ENCODE measurements at regions not wholly inside any gene's neighbourhood (a gene's known extent, or its start where the extent isn't known, plus 50 kb on each side); places are given as distances from the start of the nearest gene placed in this dataset.

DNA sequence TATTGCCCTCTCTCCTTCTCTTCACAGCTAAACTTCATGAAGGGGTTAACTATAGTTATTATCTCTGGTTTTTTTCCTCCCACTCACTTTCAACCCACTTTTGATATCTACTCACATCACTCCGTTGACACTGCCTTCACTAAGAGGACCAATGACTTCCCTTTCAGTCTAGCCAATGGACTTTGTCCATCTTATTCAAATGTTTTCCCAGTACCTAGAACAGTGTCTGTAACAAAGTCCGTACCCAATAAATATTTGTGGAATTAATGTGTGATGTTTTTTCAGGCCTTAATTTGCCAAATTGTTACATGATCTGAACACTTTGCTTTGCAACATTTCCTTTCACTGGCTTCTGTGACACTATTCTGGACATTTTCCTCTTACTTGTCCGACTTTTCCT lies 106.0 kb upstream of the AR start:
- TF ChIP-seq, protein P1, sequence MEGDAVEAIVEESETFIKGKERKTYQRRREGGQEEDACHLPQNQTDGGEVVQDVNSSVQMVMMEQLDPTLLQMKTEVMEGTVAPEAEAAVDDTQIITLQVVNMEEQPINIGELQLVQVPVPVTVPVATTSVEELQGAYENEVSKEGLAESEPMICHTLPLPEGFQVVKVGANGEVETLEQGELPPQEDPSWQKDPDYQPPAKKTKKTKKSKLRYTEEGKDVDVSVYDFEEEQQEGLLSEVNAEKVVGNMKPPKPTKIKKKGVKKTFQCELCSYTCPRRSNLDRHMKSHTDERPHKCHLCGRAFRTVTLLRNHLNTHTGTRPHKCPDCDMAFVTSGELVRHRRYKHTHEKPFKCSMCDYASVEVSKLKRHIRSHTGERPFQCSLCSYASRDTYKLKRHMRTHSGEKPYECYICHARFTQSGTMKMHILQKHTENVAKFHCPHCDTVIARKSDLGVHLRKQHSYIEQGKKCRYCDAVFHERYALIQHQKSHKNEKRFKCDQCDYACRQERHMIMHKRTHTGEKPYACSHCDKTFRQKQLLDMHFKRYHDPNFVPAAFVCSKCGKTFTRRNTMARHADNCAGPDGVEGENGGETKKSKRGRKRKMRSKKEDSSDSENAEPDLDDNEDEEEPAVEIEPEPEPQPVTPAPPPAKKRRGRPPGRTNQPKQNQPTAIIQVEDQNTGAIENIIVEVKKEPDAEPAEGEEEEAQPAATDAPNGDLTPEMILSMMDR (IDR thresholded peaks at IDR 0.05) = no peak
- TF ChIP-seq, protein P2, sequence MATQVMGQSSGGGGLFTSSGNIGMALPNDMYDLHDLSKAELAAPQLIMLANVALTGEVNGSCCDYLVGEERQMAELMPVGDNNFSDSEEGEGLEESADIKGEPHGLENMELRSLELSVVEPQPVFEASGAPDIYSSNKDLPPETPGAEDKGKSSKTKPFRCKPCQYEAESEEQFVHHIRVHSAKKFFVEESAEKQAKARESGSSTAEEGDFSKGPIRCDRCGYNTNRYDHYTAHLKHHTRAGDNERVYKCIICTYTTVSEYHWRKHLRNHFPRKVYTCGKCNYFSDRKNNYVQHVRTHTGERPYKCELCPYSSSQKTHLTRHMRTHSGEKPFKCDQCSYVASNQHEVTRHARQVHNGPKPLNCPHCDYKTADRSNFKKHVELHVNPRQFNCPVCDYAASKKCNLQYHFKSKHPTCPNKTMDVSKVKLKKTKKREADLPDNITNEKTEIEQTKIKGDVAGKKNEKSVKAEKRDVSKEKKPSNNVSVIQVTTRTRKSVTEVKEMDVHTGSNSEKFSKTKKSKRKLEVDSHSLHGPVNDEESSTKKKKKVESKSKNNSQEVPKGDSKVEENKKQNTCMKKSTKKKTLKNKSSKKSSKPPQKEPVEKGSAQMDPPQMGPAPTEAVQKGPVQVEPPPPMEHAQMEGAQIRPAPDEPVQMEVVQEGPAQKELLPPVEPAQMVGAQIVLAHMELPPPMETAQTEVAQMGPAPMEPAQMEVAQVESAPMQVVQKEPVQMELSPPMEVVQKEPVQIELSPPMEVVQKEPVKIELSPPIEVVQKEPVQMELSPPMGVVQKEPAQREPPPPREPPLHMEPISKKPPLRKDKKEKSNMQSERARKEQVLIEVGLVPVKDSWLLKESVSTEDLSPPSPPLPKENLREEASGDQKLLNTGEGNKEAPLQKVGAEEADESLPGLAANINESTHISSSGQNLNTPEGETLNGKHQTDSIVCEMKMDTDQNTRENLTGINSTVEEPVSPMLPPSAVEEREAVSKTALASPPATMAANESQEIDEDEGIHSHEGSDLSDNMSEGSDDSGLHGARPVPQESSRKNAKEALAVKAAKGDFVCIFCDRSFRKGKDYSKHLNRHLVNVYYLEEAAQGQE (IDR thresholded peaks at IDR 0.05) = no peak
